H9 (cell line): ENCODE measurements at regions not wholly inside any gene's neighbourhood (a gene's known extent, or its start where the extent isn't known, plus 50 kb on each side); places are given as distances from the start of the nearest gene placed in this dataset.

Source experiments
- DNase-seq: peaks from one replicate; pipeline ENCODE4 v3.0.0-alpha.2; 2017
- H2AFZ ChIP-seq: one replicate; pipeline ENCODE4 v1.6.1; 2013; ENCODE audit warnings: mild to moderate bottlenecking, low read length, control low read depth, moderate library complexity
- H2AK5ac ChIP-seq: 2 replicates; pipeline ENCODE4 v1.6.1; 2013; ENCODE audit warnings: low read length, control low read depth, mixed read lengths; ENCODE audit not compliant: insufficient read length
- H2BK120ac ChIP-seq: one replicate; pipeline ENCODE4 v1.6.1; 2013; ENCODE audit warnings: low read depth, mild to moderate bottlenecking, low read length, control low read depth, inconsistent platforms; ENCODE audit not compliant: poor library complexity, severe bottlenecking
- H2BK12ac ChIP-seq: 2 replicates; pipeline ENCODE4 v1.6.1; 2013; ENCODE audit warnings: low read length, control low read depth, mixed read lengths, low read depth; ENCODE audit not compliant: insufficient read length
- H2BK15ac ChIP-seq: 2 replicates; pipeline ENCODE4 v1.6.1; 2013; ENCODE audit warnings: low read depth, low read length, control low read depth
- H2BK20ac ChIP-seq: one replicate; pipeline ENCODE4 v1.6.1; 2013; ENCODE audit warnings: low read depth, mild to moderate bottlenecking, low read length, control low read depth, inconsistent platforms; ENCODE audit not compliant: poor library complexity, severe bottlenecking
- H2BK5ac ChIP-seq: 2 replicates; pipeline ENCODE4 v1.6.1; 2013; ENCODE audit warnings: low read length, control low read depth, mixed read lengths; ENCODE audit not compliant: insufficient read length
- H3K14ac ChIP-seq: 2 replicates; pipeline ENCODE4 v1.6.1; 2013; ENCODE audit warnings: low read length, control low read depth; ENCODE audit not compliant: insufficient read depth
- H3K18ac ChIP-seq: 2 replicates; pipeline ENCODE4 v1.6.1; 2013; ENCODE audit warnings: low read depth, mild to moderate bottlenecking, mixed read lengths, low read length, control low read depth; ENCODE audit not compliant: insufficient read length
- H3K23ac ChIP-seq: 2 replicates; pipeline ENCODE4 v1.6.1; 2013; ENCODE audit warnings: low read length, control low read depth, mixed read lengths, low read depth; ENCODE audit not compliant: insufficient read length
- H3K23me2 ChIP-seq: 2 replicates; pipeline ENCODE4 v1.6.1; 2013; ENCODE audit warnings: low read depth, mild to moderate bottlenecking, mixed read lengths, low read length, control low read depth; ENCODE audit not compliant: insufficient read length, poor library complexity, severe bottlenecking
- H3K27ac ChIP-seq: 2 replicates; pipeline ENCODE4 v1.5.1; 2013; ENCODE audit warnings: low read length, control low read depth, mixed read lengths, low read depth; ENCODE audit not compliant: insufficient read length
- H3K27me3 ChIP-seq: 2 replicates; pipeline ENCODE4 v1.6.1; 2013; ENCODE audit warnings: low read length, control low read depth, inconsistent platforms; ENCODE audit not compliant: insufficient read depth
- H3K4ac ChIP-seq: 2 replicates; pipeline ENCODE4 v1.6.1; 2013; ENCODE audit warnings: low read depth, mild to moderate bottlenecking, control low read depth, inconsistent platforms, low read length, moderate library complexity
- H3K4me1 ChIP-seq: 2 replicates; pipeline ENCODE4 v1.6.1; 2013; ENCODE audit warnings: low read length, control low read depth, inconsistent platforms; ENCODE audit not compliant: insufficient read depth
- H3K4me2 ChIP-seq: 2 replicates; pipeline ENCODE4 v1.6.1; 2013; ENCODE audit warnings: low read length, control low read depth, mixed read lengths; ENCODE audit not compliant: insufficient read length, insufficient read depth
- H3K56ac ChIP-seq: 2 replicates; pipeline ENCODE4 v1.6.1; 2013; ENCODE audit warnings: low read depth, mild to moderate bottlenecking, mixed read lengths, low read length, control low read depth; ENCODE audit not compliant: insufficient read length
- H3K79me1 ChIP-seq: 2 replicates; pipeline ENCODE4 v1.6.1; 2013; ENCODE audit warnings: low read depth, mild to moderate bottlenecking, moderate library complexity, low read length, control low read depth, inconsistent platforms; ENCODE audit not compliant: insufficient read depth, poor library complexity, severe bottlenecking
- H3K79me2 ChIP-seq: 2 replicates; pipeline ENCODE4 v1.6.1; 2013; ENCODE audit warnings: low read length, control low read depth, inconsistent platforms; ENCODE audit not compliant: insufficient read depth
- H3K9ac ChIP-seq: 2 replicates; pipeline ENCODE4 v1.6.1; 2013; ENCODE audit warnings: low read length, control low read depth, mixed read lengths; ENCODE audit not compliant: insufficient read length; ENCODE audit errors: extremely low read depth
- H3K9me3 ChIP-seq: one replicate; pipeline ENCODE4 v1.6.1; 2013; ENCODE audit warnings: low read depth, low read length, inconsistent platforms; ENCODE audit not compliant: control insufficient read depth
- H3T11ph ChIP-seq: one replicate; pipeline ENCODE4 v1.6.1; 2013; ENCODE audit warnings: mild to moderate bottlenecking, low read length, control low read depth, inconsistent platforms
- H4K20me1 ChIP-seq: one replicate; pipeline ENCODE4 v1.6.1; 2013; ENCODE audit not compliant: control insufficient read depth, insufficient read length, insufficient read depth
- H4K5ac ChIP-seq: 2 replicates; pipeline ENCODE4 v1.6.1; 2013; ENCODE audit warnings: low read depth, mild to moderate bottlenecking, mixed read lengths, low read length, control low read depth; ENCODE audit not compliant: insufficient read length
- H4K8ac ChIP-seq: replicated peaks from 2 replicates; pipeline ENCODE4 v1.6.1; 2013; ENCODE audit warnings: low read length, control low read depth, mixed read lengths, low read depth; ENCODE audit not compliant: insufficient read length
- H4K91ac ChIP-seq: 2 replicates; pipeline ENCODE4 v1.6.1; 2013; ENCODE audit warnings: low read depth, mild to moderate bottlenecking, moderate library complexity, mixed read lengths, low read length, control low read depth; ENCODE audit not compliant: insufficient read length
- H3K27ac Mint-ChIP-seq, 3 experiments: 2 replicates in 2 of 3; 3 replicates in 1 of 3; pipeline ENCODE4 v1.8.0; 2020 to 2021; ENCODE audit warnings: mixed read lengths in 3 of 3, mild to moderate bottlenecking in 1 of 3, moderate library complexity in 1 of 3
- H3K27me3 Mint-ChIP-seq: 2 replicates; pipeline ENCODE4 v1.8.0; 2021; ENCODE audit warnings: low read depth, mild to moderate bottlenecking, moderate library complexity, mixed read lengths
- H3K36me3 Mint-ChIP-seq, 3 experiments: 2 replicates in 2 of 3; 3 replicates in 1 of 3; pipeline ENCODE4 v1.8.0; 2020 to 2021; ENCODE audit warnings: low read depth in 3 of 3, mixed read lengths in 3 of 3; ENCODE audit not compliant: insufficient read depth in 1 of 3
- H3K4me1 Mint-ChIP-seq, 2 experiments: 2 replicates each; pipeline ENCODE4 v1.8.0; 2020; ENCODE audit warnings: mixed read lengths in 2 of 2
- H3K4me3 Mint-ChIP-seq, 2 experiments: 2 replicates in 1 of 2; 3 replicates in 1 of 2; pipeline ENCODE4 v1.8.0; 2020 to 2021; ENCODE audit warnings: mild to moderate bottlenecking in 2 of 2, mixed read lengths in 2 of 2, moderate library complexity in 1 of 2
- H3K9me3 Mint-ChIP-seq, 2 experiments: 2 replicates in 1 of 2; 3 replicates in 1 of 2; pipeline ENCODE4 v1.8.0; 2020; ENCODE audit warnings: mild to moderate bottlenecking in 2 of 2, mixed read lengths in 2 of 2, moderate library complexity in 1 of 2
- CTCF ChIP-seq: fragments of 200-600 bp; sonication (generic); conservative IDR thresholded peaks from 3 replicates; pipeline ENCODE4 v1.8.0; 2021; ENCODE audit warnings: antibody characterized with exemption, mild to moderate bottlenecking
- WGBS: extraction: QIAGEN DNeasy Blood & Tissue Kit; methylation state at CpG from one replicate; pipeline ENCODE4 v1.1.7; 2013; ENCODE audit warnings: missing lambda C conversion rate, low lambda C conversion rate, mixed read lengths; ENCODE audit not compliant: insufficient read length; ENCODE audit errors: extremely low coverage; 5-methylcytosine and 5-hydroxymethylcytosine counted together

DNA sequence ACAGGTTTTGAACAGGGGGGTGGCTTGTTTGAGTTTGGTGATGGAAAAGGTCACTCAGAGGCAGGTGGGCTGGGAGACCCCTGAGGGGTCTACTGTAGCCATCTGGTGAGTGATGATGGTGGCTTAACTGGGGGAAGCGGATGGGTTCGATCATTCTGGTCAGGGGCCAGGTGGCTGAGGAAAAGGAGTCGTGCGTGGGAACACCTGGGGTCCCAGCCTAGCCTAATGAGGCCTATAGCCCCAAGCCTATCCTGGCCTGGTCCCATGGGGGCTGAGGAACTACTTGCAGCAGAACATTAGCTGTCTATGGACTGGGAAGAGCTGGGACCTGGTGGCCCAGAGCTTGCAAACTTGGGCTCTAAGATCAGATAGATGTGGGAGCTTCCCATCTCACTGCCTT, 158.4 kb upstream of the MYL2 start:
- Histone ChIP-seq H3K56ac (no peak overlapping the region), H3K9ac (no peak overlapping the region), H3K79me1 (no peaks in the 10 kb centered on the region), H3K14ac (no peak overlapping the region), H3K9me3 (no peaks in the 10 kb centered on the region), H3K79me2 (no peaks in the 10 kb centered on the region), H3K18ac (no peak overlapping the region), H2AFZ (no peak overlapping the region), H2BK12ac (no peak overlapping the region), H4K20me1 (peaks cover 3% of the 10 kb centered on the region), H2BK5ac (no peak overlapping the region), H2BK120ac (no peak overlapping the region), H3K23me2 (no peaks in the 10 kb centered on the region), H2BK20ac (no peak overlapping the region), H3K23ac (no peak overlapping the region), H3K4me2 (no peak overlapping the region), H4K91ac (no peak overlapping the region), H4K8ac (no peak overlapping the region), H3K27me3 (no peaks in the 10 kb centered on the region), H2BK15ac (no peak overlapping the region), H4K5ac (no peak overlapping the region), H3K4ac (no peak overlapping the region), H3K27ac (no peak overlapping the region), H2AK5ac (no peak overlapping the region), H3K4me1 (no peaks in the 10 kb centered on the region; the same call in 1 of the 2 replicates), H3T11ph (no peak overlapping the region)
- DNase-seq, result no peak
- no peak overlapping the region for H3K4me3 Mint-ChIP-seq
- H3K9me3 Mint-ChIP-seq, result no peaks in the 10 kb centered on the region
- H3K27me3 Mint-ChIP-seq, result peaks cover 2% of the 10 kb centered on the region
- H3K36me3 Mint-ChIP-seq, result no peaks in the 10 kb centered on the region; a peak in 1 of 7 replicates
- H3K4me1 Mint-ChIP-seq, result peaks cover 25 to 55% of the 10 kb centered on the region in 2 experiments
- TF ChIP-seq CTCF, result no peak
- H3K27ac Mint-ChIP-seq, result peak overlapping the region in 2 of 3 experiments; percentile 79 to 92; a peak in 4 of 7 replicates
- WGBS, result no CpG with 5 or more reads among the region's 4 CpGs
